Nephron progenitor cell (in vitro differentiated cells): ENCODE measurements at regions not wholly inside any gene's neighbourhood (a gene's known extent, or its start where the extent isn't known, plus 50 kb on each side); places are given as distances from the start of the nearest gene placed in this dataset.

Experiments used
- DNase-seq: peaks from one replicate; pipeline ENCODE4 v3.0.0; 2021
- H3K27ac Mint-ChIP-seq: 2 replicates; pipeline ENCODE4 v1.8.0; 2021; ENCODE audit warnings: mild to moderate bottlenecking, moderate library complexity, mixed read lengths
- H3K27me3 Mint-ChIP-seq: 2 replicates; pipeline ENCODE4 v1.8.0; 2021; ENCODE audit warnings: mild to moderate bottlenecking, low read depth, mixed read lengths; ENCODE audit not compliant: poor library complexity
- H3K36me3 Mint-ChIP-seq: 2 replicates; pipeline ENCODE4 v1.8.0; 2021; ENCODE audit warnings: low read depth, mixed read lengths
- H3K4me1 Mint-ChIP-seq: 2 replicates; pipeline ENCODE4 v1.8.0; 2021; ENCODE audit warnings: mixed read lengths
- H3K4me3 Mint-ChIP-seq: 2 replicates; pipeline ENCODE4 v1.8.0; 2021; ENCODE audit warnings: mild to moderate bottlenecking, moderate library complexity, mixed read lengths
- H3K9me3 Mint-ChIP-seq: 2 replicates; pipeline ENCODE4 v1.8.0; 2021; ENCODE audit warnings: mild to moderate bottlenecking, moderate library complexity, mixed read lengths
- TF ChIP-seq, protein P1 (sequence below): fragments of 200-600 bp; sonication (generic); IDR thresholded peaks from 2 replicates; pipeline ENCODE4 v1.5.0; 2021; ENCODE audit warnings: antibody characterized with exemption

DNA sequence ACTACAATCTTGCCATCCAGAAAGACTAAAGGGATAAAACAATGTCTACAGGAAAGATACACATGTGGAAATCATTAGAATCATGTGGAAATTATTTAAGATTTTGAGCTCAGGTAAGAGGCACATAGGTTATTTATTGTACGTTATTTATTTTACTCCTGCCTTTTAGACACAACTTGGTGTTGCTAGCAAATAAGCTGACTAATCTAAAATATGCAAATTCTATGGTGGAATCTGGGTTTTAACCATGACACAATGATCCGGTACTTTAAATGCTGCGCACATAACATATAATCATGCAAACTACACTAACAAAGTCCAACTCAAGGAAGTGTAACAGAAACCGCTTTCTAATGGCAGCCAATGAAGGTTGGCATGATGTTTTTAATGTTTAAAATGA lies 112.5 kb downstream of the IFI44 start:
- Mint-ChIP-seq H3K27ac (no peak overlapping the region), H3K4me1 (no peaks in the 10 kb centered on the region), H3K9me3 (no peaks in the 10 kb centered on the region), H3K27me3 (no peaks in the 10 kb centered on the region), H3K4me3 (no peak overlapping the region), H3K36me3 (no peaks in the 10 kb centered on the region)
- TF ChIP-seq, protein P1, sequence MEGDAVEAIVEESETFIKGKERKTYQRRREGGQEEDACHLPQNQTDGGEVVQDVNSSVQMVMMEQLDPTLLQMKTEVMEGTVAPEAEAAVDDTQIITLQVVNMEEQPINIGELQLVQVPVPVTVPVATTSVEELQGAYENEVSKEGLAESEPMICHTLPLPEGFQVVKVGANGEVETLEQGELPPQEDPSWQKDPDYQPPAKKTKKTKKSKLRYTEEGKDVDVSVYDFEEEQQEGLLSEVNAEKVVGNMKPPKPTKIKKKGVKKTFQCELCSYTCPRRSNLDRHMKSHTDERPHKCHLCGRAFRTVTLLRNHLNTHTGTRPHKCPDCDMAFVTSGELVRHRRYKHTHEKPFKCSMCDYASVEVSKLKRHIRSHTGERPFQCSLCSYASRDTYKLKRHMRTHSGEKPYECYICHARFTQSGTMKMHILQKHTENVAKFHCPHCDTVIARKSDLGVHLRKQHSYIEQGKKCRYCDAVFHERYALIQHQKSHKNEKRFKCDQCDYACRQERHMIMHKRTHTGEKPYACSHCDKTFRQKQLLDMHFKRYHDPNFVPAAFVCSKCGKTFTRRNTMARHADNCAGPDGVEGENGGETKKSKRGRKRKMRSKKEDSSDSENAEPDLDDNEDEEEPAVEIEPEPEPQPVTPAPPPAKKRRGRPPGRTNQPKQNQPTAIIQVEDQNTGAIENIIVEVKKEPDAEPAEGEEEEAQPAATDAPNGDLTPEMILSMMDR = no peak
- DNase-seq = no peak

DNA sequence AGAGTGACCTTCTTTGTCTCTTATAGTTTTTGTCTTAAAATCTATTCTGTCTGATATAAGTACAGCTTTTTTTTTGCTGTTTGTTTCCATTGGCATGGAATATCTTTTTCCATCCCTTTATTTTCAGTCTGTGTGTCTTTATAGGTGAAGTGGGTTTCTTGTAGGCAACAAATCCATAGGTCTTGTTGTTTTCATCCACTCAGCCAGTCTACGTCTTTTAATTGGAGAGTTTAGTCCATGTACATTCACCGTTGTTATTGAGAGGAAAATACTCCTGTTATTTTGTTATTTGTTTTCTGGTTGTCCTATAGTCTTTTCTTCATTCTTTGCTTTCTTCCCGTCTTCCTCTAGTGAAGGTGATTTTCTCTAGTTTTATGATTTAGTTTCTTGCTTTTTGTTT lies 115.9 kb downstream of the IFI44 start:
- H3K36me3 Mint-ChIP-seq = no peaks in the 10 kb centered on the region
- H3K27ac Mint-ChIP-seq = no peak overlapping the region
- no peaks in the 10 kb centered on the region for H3K4me1 Mint-ChIP-seq
- H3K4me3 Mint-ChIP-seq = no peak overlapping the region
- no peaks in the 10 kb centered on the region for H3K27me3 Mint-ChIP-seq
- no peaks in the 10 kb centered on the region for H3K9me3 Mint-ChIP-seq
- TF ChIP-seq, protein P1 = no peak
- DNase-seq = no peak

DNA sequence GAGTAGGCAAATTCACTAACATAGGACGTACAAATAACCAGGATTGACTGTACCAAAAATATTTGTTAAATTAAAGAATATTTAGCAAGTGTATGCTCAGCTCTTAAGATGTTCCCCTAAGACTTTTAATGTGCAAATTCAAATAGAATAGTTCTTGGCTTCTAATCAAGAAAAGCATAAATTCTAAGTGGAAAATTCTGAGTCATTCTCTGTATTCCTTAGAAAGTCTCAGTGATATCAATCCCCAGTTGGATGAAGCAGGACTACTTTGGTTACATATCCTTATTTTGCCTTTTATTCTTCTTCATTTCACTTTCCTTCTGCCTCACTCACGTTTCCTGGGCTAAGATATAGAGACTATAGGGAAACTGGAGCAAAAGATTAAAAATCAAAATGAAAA lies 130.2 kb downstream of the IFI44 start:
- no peak overlapping the region for H3K27ac Mint-ChIP-seq
- no peaks in the 10 kb centered on the region for H3K9me3 Mint-ChIP-seq
- H3K4me3 Mint-ChIP-seq = no peak overlapping the region
- no peaks in the 10 kb centered on the region for H3K4me1 Mint-ChIP-seq
- H3K27me3 Mint-ChIP-seq = peaks cover 6% of the 10 kb centered on the region
- TF ChIP-seq, protein P1 = no peak
- H3K36me3 Mint-ChIP-seq = no peaks in the 10 kb centered on the region
- no peak for DNase-seq

DNA sequence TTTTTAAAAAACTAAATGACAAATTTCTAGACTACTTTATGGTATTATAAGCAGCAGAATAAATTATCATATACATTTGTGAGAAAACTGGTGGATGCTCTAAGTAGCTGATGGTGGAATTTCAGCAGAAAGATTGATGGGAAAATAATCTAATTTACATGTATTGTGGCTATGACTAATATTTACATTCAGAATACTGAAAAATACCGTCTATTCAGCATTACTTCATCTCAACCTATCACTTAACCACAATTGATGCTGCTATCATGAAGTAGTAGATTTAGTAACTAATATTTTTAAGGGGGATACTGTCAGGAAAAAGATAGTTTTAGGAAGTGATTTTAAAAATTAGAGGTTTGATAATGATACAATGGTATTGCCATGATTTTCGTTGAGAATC lies 137.9 kb downstream of the IFI44 start:
- TF ChIP-seq, protein P1 = no peak
- Mint-ChIP-seq H3K36me3 (no peaks in the 10 kb centered on the region), H3K27me3 (no peaks in the 10 kb centered on the region), H3K27ac (no peak overlapping the region), H3K9me3 (no peaks in the 10 kb centered on the region), H3K4me1 (no peaks in the 10 kb centered on the region), H3K4me3 (no peak overlapping the region)
- DNase-seq = no peak

DNA sequence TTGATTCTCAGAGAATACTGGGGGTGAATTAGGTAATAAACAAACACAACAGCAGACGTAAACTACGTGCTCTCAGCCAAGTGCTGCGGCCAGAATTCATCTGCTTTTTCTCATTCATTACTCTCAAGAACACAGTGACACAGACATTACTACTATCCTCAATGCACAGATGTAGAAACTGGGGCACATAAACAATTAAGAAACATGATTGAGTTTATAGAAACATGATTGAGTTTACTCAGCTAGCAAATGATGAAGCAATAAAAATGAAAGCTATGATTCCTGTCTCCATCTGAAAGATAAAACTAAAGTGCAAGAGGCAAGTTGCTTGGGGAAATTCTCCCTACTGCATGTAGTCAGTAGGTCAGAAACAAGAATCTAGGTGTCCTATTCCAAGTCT lies 140.5 kb downstream of the IFI44 start:
- TF ChIP-seq, protein P1 = no peak
- no peaks in the 10 kb centered on the region for H3K27me3 Mint-ChIP-seq
- no peak overlapping the region for H3K4me3 Mint-ChIP-seq
- no peaks in the 10 kb centered on the region for H3K9me3 Mint-ChIP-seq
- no peak overlapping the region for H3K27ac Mint-ChIP-seq
- no peaks in the 10 kb centered on the region for H3K36me3 Mint-ChIP-seq
- no peaks in the 10 kb centered on the region for H3K4me1 Mint-ChIP-seq
- no peak for DNase-seq

DNA sequence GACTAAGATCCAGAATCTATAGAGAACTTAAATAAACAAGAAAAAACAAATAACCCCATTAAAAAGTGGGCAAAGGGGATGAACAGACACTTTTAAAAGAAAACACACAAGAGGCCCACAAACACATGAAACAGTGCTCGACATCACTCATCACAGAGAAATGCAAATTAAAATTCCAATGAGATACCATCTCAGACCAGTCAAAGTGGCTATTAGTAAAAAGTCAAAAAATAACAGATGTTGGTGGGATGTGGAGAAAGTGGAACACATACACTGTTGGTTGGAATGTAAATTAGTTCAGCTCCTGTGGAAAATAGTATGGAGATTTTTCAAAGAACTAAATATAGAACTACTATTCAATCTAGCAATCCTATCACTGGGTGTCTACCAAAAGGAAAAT lies 143.1 kb downstream of the IFI44 start:
- Mint-ChIP-seq H3K36me3 (no peaks in the 10 kb centered on the region), H3K4me1 (peaks cover 5% of the 10 kb centered on the region), H3K4me3 (no peak overlapping the region), H3K27me3 (no peaks in the 10 kb centered on the region), H3K9me3 (no peaks in the 10 kb centered on the region), H3K27ac (no peak overlapping the region)
- TF ChIP-seq, protein P1 = no peak
- no peak for DNase-seq
